NT2/D1 (cell line): ENCODE measurements at regions not wholly inside any gene's neighbourhood (a gene's known extent, or its start where the extent isn't known, plus 50 kb on each side); places are given as distances from the start of the nearest gene placed in this dataset.

Experiments
- SUZ12 ChIP-seq: IDR thresholded peaks from 2 replicates; pipeline ENCODE4 v1.6.1; 2011; ENCODE audit not compliant: insufficient read length, insufficient read depth; ENCODE audit errors: extremely low read depth
- YY1 ChIP-seq: IDR thresholded peaks from 2 replicates; pipeline ENCODE4 v1.6.1; 2011; ENCODE audit not compliant: insufficient read length, insufficient read depth
- ZNF274 ChIP-seq: IDR thresholded peaks from 2 replicates; pipeline ENCODE4 v1.6.1; 2011; ENCODE audit warnings: mild to moderate bottlenecking, low read depth, low read length

DNA sequence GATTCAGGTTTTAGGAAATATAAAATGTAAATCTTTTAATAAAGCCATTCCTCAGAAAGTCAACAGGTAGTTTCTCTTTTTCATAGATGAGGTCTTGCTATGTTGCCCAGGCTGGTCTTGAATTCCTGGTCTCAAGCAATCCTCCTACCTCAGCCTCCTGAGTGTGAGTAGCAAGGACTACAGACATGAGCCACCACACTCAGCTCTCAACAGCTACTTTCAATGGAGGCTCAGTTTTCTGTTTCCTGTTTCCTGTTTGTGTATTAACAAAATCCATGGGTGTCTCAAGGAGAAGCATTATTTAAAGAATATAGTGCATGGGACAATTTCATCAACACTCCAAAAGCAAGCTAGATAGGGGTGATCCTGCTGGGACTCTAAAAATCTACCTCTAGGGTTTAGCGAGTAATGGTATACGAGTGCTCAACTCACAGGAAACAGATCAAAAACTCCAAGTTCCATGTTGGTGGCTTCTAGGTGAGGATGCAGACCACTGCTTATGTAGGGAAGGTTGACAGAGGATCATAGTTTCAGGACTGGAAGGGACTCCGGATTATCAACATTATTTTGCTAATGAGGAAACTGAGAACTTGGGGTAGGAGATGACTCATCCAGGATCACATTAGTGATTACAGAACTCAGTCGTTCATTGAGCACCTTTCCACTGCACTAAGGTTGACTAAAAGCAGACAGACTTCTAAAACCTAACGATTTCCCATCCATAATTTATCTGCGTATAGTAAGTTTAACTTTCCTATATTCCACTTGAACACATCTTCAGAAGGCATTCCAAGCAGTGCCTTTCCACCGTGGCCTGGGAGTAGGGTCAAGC is 61.7 kb upstream of the WIPF1 start:
- TF ChIP-seq SUZ12 (no peak), ZNF274 (no peak), YY1 (no peak)
